Left lung (tissue), 4 donors: ENCODE measurements at regions not wholly inside any gene's neighbourhood (a gene's known extent, or its start where the extent isn't known, plus 50 kb on each side); places are given as distances from the start of the nearest gene placed in this dataset.
A peak's percentile ranks its signal among the peaks of the same experiment; 100 is the strongest.
"Not testable (repeated sequence)": the region's sequence is repeated elsewhere in the genome, so short reads cannot be mapped to it uniquely, and the experiment has no call there.

ENCODE experiments used
- ATAC-seq: fragments of 200-7000 bp; cut with Tn5 transposase; one replicate; pipeline ENCODE4 v1.9.1; 2020; ENCODE audit warnings: moderate library complexity
- DNase-seq, 4 donors: peaks; one replicate each; pipeline ENCODE4 v3.0.0-alpha.2; 2013 to 2020
- H3K27ac ChIP-seq, 2 donors: fragments of 200-600 bp; sonication (generic) in 1 of 2; one replicate each; pipeline versions ENCODE4 v1.5.0 to v1.8.0; 2020 to 2021
- H3K27me3 ChIP-seq, 2 donors: fragments of 200-600 bp; sonication (generic) in 1 of 2; one replicate each; pipeline versions ENCODE4 v1.5.0 to v1.8.0; 2020 to 2021
- H3K36me3 ChIP-seq, 2 donors: fragments of 200-600 bp; sonication (generic) in 1 of 2; one replicate each; pipeline versions ENCODE4 v1.5.0 to v1.8.0; 2020 to 2021
- H3K4me1 ChIP-seq, 2 donors: fragments of 200-600 bp; one replicate each; pipeline ENCODE4 v1.8.0; 2021
- H3K4me3 ChIP-seq, 2 donors: fragments of 200-600 bp; sonication (generic) in 1 of 2; one replicate each; pipeline versions ENCODE4 v1.5.0 to v1.8.0; 2020 to 2021; ENCODE audit warnings: mild to moderate bottlenecking in 1 of 2
- H3K9me3 ChIP-seq, 2 donors: fragments of 200-600 bp; sonication (generic) in 1 of 2; one replicate each; pipeline versions ENCODE4 v1.5.0 to v1.8.0; 2020 to 2021
- CTCF ChIP-seq, 2 donors: fragments of 200-600 bp; sonication (generic) in 1 of 2; IDR thresholded peaks; one replicate each; pipeline versions ENCODE4 v1.5.0 to v1.8.0; 2021; ENCODE audit warnings: antibody characterized with exemption in 2 of 2
- intact Hi-C, 2 donors: fragments of 100-400 bp; cut with DNase I; formaldehyde crosslinking; loops; one replicate each; pipeline versions ENCODE4 v1.11.2 to v1.14.2; 2022
- donor health status: DM: no; HTN: yes; CAD: no.
- donor health status: DM: no; HTN: no; CAD: no.

DNA sequence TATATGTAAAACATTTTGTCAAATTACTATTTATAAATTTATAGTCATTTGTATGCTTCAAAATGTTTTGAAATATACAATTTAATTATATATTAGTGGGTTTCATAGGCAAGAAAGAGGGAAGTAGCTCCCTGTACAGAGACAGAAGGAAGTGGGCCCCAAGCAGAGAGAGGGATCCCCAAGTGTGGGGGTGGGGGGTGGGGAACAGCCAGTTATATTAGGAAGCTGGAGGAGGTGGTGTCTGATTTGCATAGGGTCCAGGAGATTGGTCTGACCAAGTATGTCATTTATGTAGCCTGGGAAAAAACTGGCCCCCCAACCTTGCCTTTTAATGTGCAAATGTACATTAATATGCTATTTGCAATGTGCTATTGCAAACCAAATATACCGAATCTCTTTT is 76.5 kb upstream of the ZSWIM2 start:
- DNase-seq (no peak), ATAC-seq (no peak)
- Histone ChIP-seq H3K4me1 (no peaks in the 10 kb centered on the region), H3K4me3 (no peak overlapping the region), H3K36me3 (no peaks in the 10 kb centered on the region), H3K9me3 (no peaks in the 10 kb centered on the region), H3K27ac (no peak overlapping the region), H3K27me3 (no peaks in the 10 kb centered on the region)
- intact Hi-C loops = no loop called here
- TF ChIP-seq CTCF (IDR thresholded peaks at IDR 0.05) = no peak

DNA sequence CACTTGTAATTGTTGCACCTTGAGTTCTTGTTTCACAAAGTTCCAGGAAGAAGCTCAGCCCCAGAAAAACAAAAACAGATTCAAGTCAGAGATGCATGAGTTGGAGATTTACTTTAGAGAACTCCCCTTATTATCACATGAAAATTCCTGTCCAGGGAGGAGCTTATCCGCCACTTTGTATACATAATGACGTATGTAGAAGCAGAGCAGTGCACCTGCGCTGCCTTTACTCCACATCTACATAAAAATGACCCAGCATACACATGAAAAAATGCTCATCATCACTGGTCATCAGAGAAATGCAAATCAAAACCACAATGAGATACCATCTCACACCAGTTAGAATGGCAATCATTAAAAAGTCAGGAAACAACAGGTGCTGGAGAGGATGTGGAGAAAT is 73.3 kb upstream of the ZSWIM2 start:
- H3K27ac ChIP-seq, DNase-seq, ATAC-seq, H3K36me3 ChIP-seq, H3K4me3 ChIP-seq, H3K27me3 ChIP-seq, intact Hi-C loops, H3K9me3 ChIP-seq, H3K4me1 ChIP-seq: not testable (repeated sequence)

GRCh38 chr2:186919296-186919695 is 70.3 kb upstream of the ZSWIM2 start:
- Histone ChIP-seq H3K36me3 (no peaks in the 10 kb centered on the region), H3K27me3 (no peaks in the 10 kb centered on the region), H3K27ac (no peak overlapping the region), H3K4me1 (no peaks in the 10 kb centered on the region), H3K4me3 (no peak overlapping the region), H3K9me3 (no peaks in the 10 kb centered on the region)
- no peak for TF ChIP-seq CTCF (IDR thresholded peaks at IDR 0.05)
- intact Hi-C loops = no loop called here
- ATAC-seq (peak; percentile 81), DNase-seq (peak in 1 of 4 donors; percentile 53)

- H3K4me3 ChIP-seq = no peak overlapping the region
- H3K36me3 ChIP-seq = no peaks in the 10 kb centered on the region
- no peaks in the 10 kb centered on the region for H3K9me3 ChIP-seq
- no peaks in the 10 kb centered on the region for H3K27me3 ChIP-seq
- TF ChIP-seq CTCF (IDR thresholded peaks at IDR 0.05) = no peak
- intact Hi-C loops = no loop called here
- DNase-seq (peak in 1 of 4 donors; percentile 9), ATAC-seq (no peak)
- H3K4me1 ChIP-seq = no peaks in the 10 kb centered on the region
- no peak overlapping the region for H3K27ac ChIP-seq
These were observed 69.5 kb upstream of the ZSWIM2 start for GRCh38 chr2:186918495-186918894.

GRCh38 chr2:186917866-186918265 is 68.9 kb upstream of the ZSWIM2 start:
- no peaks in the 10 kb centered on the region for H3K4me1 ChIP-seq
- DNase-seq = no peak
- no peaks in the 10 kb centered on the region for H3K36me3 ChIP-seq
- H3K9me3 ChIP-seq = no peaks in the 10 kb centered on the region
- no peak overlapping the region for H3K27ac ChIP-seq
- H3K27me3 ChIP-seq = no peaks in the 10 kb centered on the region
- intact Hi-C loops = no loop called here
- no peak overlapping the region for H3K4me3 ChIP-seq
- TF ChIP-seq CTCF (IDR thresholded peaks at IDR 0.05) = no peak
- ATAC-seq = no peak

GRCh38 chr2:186913870-186914269 is 64.9 kb upstream of the ZSWIM2 start:
- no peak for TF ChIP-seq CTCF (IDR thresholded peaks at IDR 0.05)
- DNase-seq (no peak), ATAC-seq (no peak)
- H3K9me3 ChIP-seq = no peaks in the 10 kb centered on the region
- no peaks in the 10 kb centered on the region for H3K27me3 ChIP-seq
- H3K4me3 ChIP-seq = no peak overlapping the region
- H3K27ac ChIP-seq = no peak overlapping the region
- no peaks in the 10 kb centered on the region for H3K36me3 ChIP-seq
- H3K4me1 ChIP-seq = no peaks in the 10 kb centered on the region
- intact Hi-C loops = no loop called here
